ENCODE measurements at regions not wholly inside any gene's neighbourhood (a gene's known extent, or its start where the extent isn't known, plus 50 kb on each side); places are given as distances from the start of the nearest gene placed in this dataset.

- in situ Hi-C loops (cut with HindIII; ENCODE audit: low sequenced_read_pairs) = no loop called here
- TF ChIP-seq, protein P1, sequence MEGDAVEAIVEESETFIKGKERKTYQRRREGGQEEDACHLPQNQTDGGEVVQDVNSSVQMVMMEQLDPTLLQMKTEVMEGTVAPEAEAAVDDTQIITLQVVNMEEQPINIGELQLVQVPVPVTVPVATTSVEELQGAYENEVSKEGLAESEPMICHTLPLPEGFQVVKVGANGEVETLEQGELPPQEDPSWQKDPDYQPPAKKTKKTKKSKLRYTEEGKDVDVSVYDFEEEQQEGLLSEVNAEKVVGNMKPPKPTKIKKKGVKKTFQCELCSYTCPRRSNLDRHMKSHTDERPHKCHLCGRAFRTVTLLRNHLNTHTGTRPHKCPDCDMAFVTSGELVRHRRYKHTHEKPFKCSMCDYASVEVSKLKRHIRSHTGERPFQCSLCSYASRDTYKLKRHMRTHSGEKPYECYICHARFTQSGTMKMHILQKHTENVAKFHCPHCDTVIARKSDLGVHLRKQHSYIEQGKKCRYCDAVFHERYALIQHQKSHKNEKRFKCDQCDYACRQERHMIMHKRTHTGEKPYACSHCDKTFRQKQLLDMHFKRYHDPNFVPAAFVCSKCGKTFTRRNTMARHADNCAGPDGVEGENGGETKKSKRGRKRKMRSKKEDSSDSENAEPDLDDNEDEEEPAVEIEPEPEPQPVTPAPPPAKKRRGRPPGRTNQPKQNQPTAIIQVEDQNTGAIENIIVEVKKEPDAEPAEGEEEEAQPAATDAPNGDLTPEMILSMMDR (IDR thresholded peaks at IDR 0.05; ENCODE audit: low read depth, low read length) = peak; percentile 53
- DNase-seq (ENCODE audit: low read depth, low spot score) = no peak
- no peak overlapping the region for H3K4me3 ChIP-seq (ENCODE audit: low read depth, low read length)
These were observed 50.0 kb upstream of the PLCB1 start for GRCh38 chr20:8082025-8082424.

Data from astrocyte of the spinal cord (primary cell).